NCI-H69 (cell line): ENCODE measurements at regions not wholly inside any gene's neighbourhood (a gene's known extent, or its start where the extent isn't known, plus 50 kb on each side); places are given as distances from the start of the nearest gene placed in this dataset.

ENCODE experiments used
- DNase-seq: peaks from one replicate; lab custom pipeline; 2025; lab: John Stamatoyannopoulos, UW

GRCh38 chr1:58430421-58431275 lies 115.9 kb downstream of the OMA1 start:
- DNase-seq = peak; percentile 58

GRCh38 chr1:58426918-58427317 lies 119.6 kb downstream of the OMA1 start:
- DNase-seq = no peak

GRCh38 chr1:58422436-58422835 lies 124.1 kb downstream of the OMA1 start:
- no peak for DNase-seq

GRCh38 chr1:58418283-58419228 lies 128.0 kb downstream of the OMA1 start:
- no peak for DNase-seq

- no peak for DNase-seq
These were observed 134.4 kb downstream of the OMA1 start for GRCh38 chr1:58412071-58412580.

GRCh38 chr1:58409890-58410289 lies 136.6 kb downstream of the OMA1 start:
- no peak for DNase-seq

- DNase-seq = no peak
These were observed 137.2 kb downstream of the OMA1 start for GRCh38 chr1:58409336-58409735.

- no peak for DNase-seq
These were observed 140.0 kb downstream of the OMA1 start for GRCh38 chr1:58406301-58407071.

- no peak for DNase-seq
These were observed 140.9 kb downstream of the OMA1 start for GRCh38 chr1:58405660-58406059.

GRCh38 chr1:58403894-58404293 lies 142.6 kb downstream of the OMA1 start:
- DNase-seq = no peak

GRCh38 chr1:58402444-58402843 lies 144.1 kb downstream of the OMA1 start:
- no peak for DNase-seq

- DNase-seq = no peak
These were observed 144.5 kb downstream of the OMA1 start for GRCh38 chr1:58401991-58402390.

- no peak for DNase-seq
These were observed 147.3 kb downstream of the OMA1 start for GRCh38 chr1:58399176-58399575.

GRCh38 chr1:58398714-58399113 lies 147.8 kb downstream of the OMA1 start:
- no peak for DNase-seq

GRCh38 chr1:58397187-58397820 lies 149.2 kb downstream of the OMA1 start:
- peak; percentile 16 for DNase-seq

GRCh38 chr1:58396150-58396549 lies 150.4 kb downstream of the OMA1 start:
- no peak for DNase-seq

GRCh38 chr1:58395355-58395754 lies 151.2 kb downstream of the OMA1 start:
- peak; percentile 12 for DNase-seq

- no peak for DNase-seq
These were observed 154.4 kb downstream of the OMA1 start for GRCh38 chr1:58392083-58392482.

GRCh38 chr1:58391514-58391913 lies 155.0 kb downstream of the OMA1 start:
- DNase-seq = no peak

- no peak for DNase-seq
These were observed 155.5 kb downstream of the OMA1 start for GRCh38 chr1:58391056-58391455.

- DNase-seq = no peak
These were observed 156.4 kb downstream of the OMA1 start for GRCh38 chr1:58390091-58390490.
